Left cardiac atrium (tissue), 4 donors: ENCODE measurements at regions not wholly inside any gene's neighbourhood (a gene's known extent, or its start where the extent isn't known, plus 50 kb on each side); places are given as distances from the start of the nearest gene placed in this dataset.

ENCODE experiments used
- ATAC-seq, 2 donors: fragments of 200-7000 bp; cut with Tn5 transposase; one replicate each; pipeline ENCODE4 v1.9.1; 2020; ENCODE audit warnings: mild to moderate bottlenecking in 2 of 2, moderate library complexity in 2 of 2
- DNase-seq: peaks from one replicate; pipeline ENCODE4 v3.0.0-alpha.2; 2020
- intact Hi-C, 2 donors: fragments of 100-400 bp; cut with DNase I; formaldehyde crosslinking; loops; one replicate each; pipeline versions ENCODE4 v1.14.1 to v1.15.1; 2022 to 2023
- donor health status: DM: no; HTN: yes; CAD: no.
- donor health status: DM: no; HTN: yes; CAD: no; lungs with severe emphysema.
- donor health status: DM: yes; HTN: yes; CAD: no.
- donor health status: Dilated cardiomyopathy.

- ATAC-seq (no peak), DNase-seq (no peak)
- intact Hi-C loops, result no loop called here
These were observed 58.3 kb upstream of the NEK6 start for GRCh38 chr9:124199474-124199873.

- ATAC-seq (peak; percentile 81 to 86), DNase-seq (peak; percentile 42)
- intact Hi-C loops, result no loop called here
These were observed 55.2 kb upstream of the NEK6 start for GRCh38 chr9:124202447-124202971.

- ATAC-seq (no peak), DNase-seq (no peak)
- intact Hi-C loops, result no loop called here
These were observed 51.9 kb upstream of the NEK6 start for GRCh38 chr9:124205686-124206352.

- DNase-seq (no peak), ATAC-seq (no peak)
- intact Hi-C loops, result no loop called here
These were observed 51.4 kb upstream of the NEK6 start for GRCh38 chr9:124206391-124206790.
